Right lobe of liver (tissue), 4 donors: ENCODE measurements at regions not wholly inside any gene's neighbourhood (a gene's known extent, or its start where the extent isn't known, plus 50 kb on each side); places are given as distances from the start of the nearest gene placed in this dataset.

ENCODE experiments used
- CTCF ChIP-seq, 4 donors: fragments of 200-600 bp in 3 of 4; fragments of 450-650 bp in 1 of 4; IDR thresholded peaks; one replicate each; pipeline versions ENCODE4 v1.5.1 to v1.8.0; 2016 to 2022; ENCODE audit warnings: antibody characterized with exemption in 4 of 4, mild to moderate bottlenecking in 2 of 4
- POLR2A ChIP-seq: fragments of 450-650 bp; IDR thresholded peaks from one replicate; pipeline ENCODE4 v1.6.1; 2017; ENCODE audit warnings: antibody characterized with exemption, mild to moderate bottlenecking
- donor health status: DM: no; HTN: no; CAD: no.
- donor health status: DM: no; HTN: no; CAD: no.
- donor health status: DM: no; HTN: yes; CAD: no.

- TF ChIP-seq POLR2A (no peak), CTCF (IDR thresholded peaks at IDR 0.05) (no peak)
Observed at GRCh38 chr4:90007494-90008167, 113.0 kb downstream of the MMRN1 start.
